ENCODE measurements at regions not wholly inside any gene's neighbourhood (a gene's known extent, or its start where the extent isn't known, plus 50 kb on each side); places are given as distances from the start of the nearest gene placed in this dataset.

DNA sequence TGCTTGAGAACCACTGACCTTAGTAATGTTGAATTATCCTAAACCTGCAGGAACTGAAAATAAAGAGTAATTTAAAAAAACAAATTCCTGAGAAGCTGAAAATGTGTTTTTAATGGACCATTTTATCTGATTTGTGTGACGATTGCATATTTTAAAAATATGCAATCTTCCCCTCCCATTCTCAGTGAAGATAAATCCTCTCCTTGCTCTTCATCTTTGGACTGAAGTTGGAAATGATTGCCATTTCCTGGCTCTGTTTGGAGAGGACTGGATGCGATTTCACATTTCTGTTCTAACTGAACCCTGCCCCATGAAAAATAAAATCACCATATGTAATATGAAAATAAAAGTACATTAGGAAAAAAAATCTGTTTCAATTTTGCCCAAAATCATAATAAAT is 216.3 kb downstream of the SLC6A15 start:
- Histone ChIP-seq H3K27me3 (ENCODE audit: control insufficient read depth in 3 of 3, insufficient read depth in 3 of 3, low read length in 3 of 3) (no peaks in the 10 kb centered on the region), H3K36me3 (ENCODE audit: control insufficient read depth in 3 of 3, insufficient read depth in 3 of 3, low read length in 3 of 3) (no peaks in the 10 kb centered on the region), H3K27ac (ENCODE audit: low read depth, low read length) (no peak overlapping the region), H3K9me3 (ENCODE audit: control insufficient read depth in 3 of 3, low read length in 3 of 3) (no peaks in the 10 kb centered on the region), H3K4me3 (ENCODE audit: low read length in 3 of 3) (no peak overlapping the region), H3K9ac (ENCODE audit: low read depth in 1 of 3, low read length in 3 of 3) (no peak overlapping the region), H3K4me1 (ENCODE audit: control insufficient read depth in 3 of 3, insufficient read depth in 3 of 3, low read length in 3 of 3) (no peaks in the 10 kb centered on the region)

DNA sequence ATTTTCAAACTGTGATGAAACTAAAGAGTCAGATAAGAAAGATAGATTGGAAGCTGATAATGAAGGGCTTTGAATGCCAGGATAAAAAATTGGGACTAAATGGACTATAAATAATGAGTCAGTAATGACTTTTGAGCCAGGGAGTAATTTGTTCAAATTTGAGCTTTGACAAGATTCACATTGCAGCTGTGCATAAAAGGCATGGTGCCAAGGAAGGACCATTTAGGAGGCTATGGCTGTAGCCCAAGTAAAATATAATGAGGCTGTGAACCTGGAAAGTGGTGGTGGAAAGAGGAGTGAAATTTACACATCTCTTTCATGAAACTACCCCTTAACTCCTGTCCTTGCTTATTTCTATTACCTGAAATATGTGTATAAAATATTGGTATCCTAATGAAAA is 218.5 kb downstream of the SLC6A15 start:
- Histone ChIP-seq H3K9ac (ENCODE audit: low read depth in 1 of 3, low read length in 3 of 3) (no peak overlapping the region), H3K4me3 (ENCODE audit: low read length in 3 of 3) (no peak overlapping the region), H3K4me1 (ENCODE audit: control insufficient read depth in 3 of 3, insufficient read depth in 3 of 3, low read length in 3 of 3) (no peaks in the 10 kb centered on the region), H3K9me3 (ENCODE audit: control insufficient read depth in 3 of 3, low read length in 3 of 3) (no peaks in the 10 kb centered on the region), H3K27ac (ENCODE audit: low read depth, low read length) (no peak overlapping the region), H3K27me3 (ENCODE audit: control insufficient read depth in 3 of 3, insufficient read depth in 3 of 3, low read length in 3 of 3) (no peaks in the 10 kb centered on the region), H3K36me3 (ENCODE audit: control insufficient read depth in 3 of 3, insufficient read depth in 3 of 3, low read length in 3 of 3) (no peaks in the 10 kb centered on the region)

GRCh38 chr12:84692071-84692470 is 220.5 kb downstream of the SLC6A15 start:
- no peaks in the 10 kb centered on the region for H3K4me1 ChIP-seq (ENCODE audit: control insufficient read depth in 3 of 3, insufficient read depth in 3 of 3, low read length in 3 of 3)
- no peaks in the 10 kb centered on the region for H3K36me3 ChIP-seq (ENCODE audit: control insufficient read depth in 3 of 3, insufficient read depth in 3 of 3, low read length in 3 of 3)
- H3K27me3 ChIP-seq (ENCODE audit: control insufficient read depth in 3 of 3, insufficient read depth in 3 of 3, low read length in 3 of 3), result no peaks in the 10 kb centered on the region
- H3K9me3 ChIP-seq (ENCODE audit: control insufficient read depth in 3 of 3, low read length in 3 of 3), result no peaks in the 10 kb centered on the region
- no peak overlapping the region for H3K4me3 ChIP-seq (ENCODE audit: low read length in 3 of 3)
- no peak overlapping the region for H3K9ac ChIP-seq (ENCODE audit: low read depth in 1 of 3, low read length in 3 of 3)
- H3K27ac ChIP-seq (ENCODE audit: low read depth, low read length), result no peak overlapping the region

- H3K9me3 ChIP-seq (ENCODE audit: control insufficient read depth in 3 of 3, low read length in 3 of 3), result no peaks in the 10 kb centered on the region
- no peak overlapping the region for H3K9ac ChIP-seq (ENCODE audit: low read depth in 1 of 3, low read length in 3 of 3)
- H3K36me3 ChIP-seq (ENCODE audit: control insufficient read depth in 3 of 3, insufficient read depth in 3 of 3, low read length in 3 of 3), result no peaks in the 10 kb centered on the region
- H3K27me3 ChIP-seq (ENCODE audit: control insufficient read depth in 3 of 3, insufficient read depth in 3 of 3, low read length in 3 of 3), result no peaks in the 10 kb centered on the region
- no peak overlapping the region for H3K4me3 ChIP-seq (ENCODE audit: low read length in 3 of 3)
- H3K27ac ChIP-seq (ENCODE audit: low read depth, low read length), result no peak overlapping the region
- no peaks in the 10 kb centered on the region for H3K4me1 ChIP-seq (ENCODE audit: control insufficient read depth in 3 of 3, insufficient read depth in 3 of 3, low read length in 3 of 3)
Measured at GRCh38 chr12:84691266-84691665, 221.3 kb downstream of the SLC6A15 start.

- Histone ChIP-seq H3K27ac (ENCODE audit: low read depth, low read length) (no peak overlapping the region), H3K9me3 (ENCODE audit: control insufficient read depth in 3 of 3, low read length in 3 of 3) (no peaks in the 10 kb centered on the region), H3K4me3 (ENCODE audit: low read length in 3 of 3) (no peak overlapping the region), H3K4me1 (ENCODE audit: control insufficient read depth in 3 of 3, insufficient read depth in 3 of 3, low read length in 3 of 3) (no peaks in the 10 kb centered on the region), H3K9ac (ENCODE audit: low read depth in 1 of 3, low read length in 3 of 3) (no peak overlapping the region), H3K36me3 (ENCODE audit: control insufficient read depth in 3 of 3, insufficient read depth in 3 of 3, low read length in 3 of 3) (no peaks in the 10 kb centered on the region), H3K27me3 (ENCODE audit: control insufficient read depth in 3 of 3, insufficient read depth in 3 of 3, low read length in 3 of 3) (no peaks in the 10 kb centered on the region)
Measured at GRCh38 chr12:84689638-84690037, 223.0 kb downstream of the SLC6A15 start.

DNA sequence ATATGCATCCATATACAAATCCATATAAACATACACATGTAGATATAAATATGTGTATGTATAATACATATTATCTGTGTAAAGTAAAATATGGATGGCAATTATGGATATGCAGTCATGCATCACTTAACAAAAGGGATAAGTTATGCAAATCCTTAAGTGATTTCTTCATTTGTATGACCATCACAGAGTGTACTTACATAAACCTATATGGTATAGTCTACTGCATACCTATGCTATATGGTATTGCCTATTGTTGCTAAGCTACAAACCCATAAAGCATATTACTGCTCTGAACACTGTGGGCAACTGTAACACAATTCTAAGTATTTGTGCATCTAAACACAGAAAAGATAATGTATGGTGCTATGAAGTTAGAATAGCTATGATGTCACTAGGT is 227.2 kb downstream of the SLC6A15 start:
- H3K36me3 ChIP-seq (ENCODE audit: control insufficient read depth in 3 of 3, insufficient read depth in 3 of 3, low read length in 3 of 3), result no peaks in the 10 kb centered on the region
- no peak overlapping the region for H3K27ac ChIP-seq (ENCODE audit: low read depth, low read length)
- H3K4me3 ChIP-seq (ENCODE audit: low read length in 3 of 3), result no peak overlapping the region
- no peaks in the 10 kb centered on the region for H3K9me3 ChIP-seq (ENCODE audit: control insufficient read depth in 3 of 3, low read length in 3 of 3)
- no peak overlapping the region for H3K9ac ChIP-seq (ENCODE audit: low read depth in 1 of 3, low read length in 3 of 3)
- no peaks in the 10 kb centered on the region for H3K4me1 ChIP-seq (ENCODE audit: control insufficient read depth in 3 of 3, insufficient read depth in 3 of 3, low read length in 3 of 3)
- H3K27me3 ChIP-seq (ENCODE audit: control insufficient read depth in 3 of 3, insufficient read depth in 3 of 3, low read length in 3 of 3), result no peaks in the 10 kb centered on the region

- Histone ChIP-seq H3K9ac (ENCODE audit: low read depth in 1 of 3, low read length in 3 of 3) (no peak overlapping the region), H3K27me3 (ENCODE audit: control insufficient read depth in 3 of 3, insufficient read depth in 3 of 3, low read length in 3 of 3) (no peaks in the 10 kb centered on the region), H3K4me1 (ENCODE audit: control insufficient read depth in 3 of 3, insufficient read depth in 3 of 3, low read length in 3 of 3) (no peaks in the 10 kb centered on the region), H3K9me3 (ENCODE audit: control insufficient read depth in 3 of 3, low read length in 3 of 3) (no peaks in the 10 kb centered on the region), H3K36me3 (ENCODE audit: control insufficient read depth in 3 of 3, insufficient read depth in 3 of 3, low read length in 3 of 3) (no peaks in the 10 kb centered on the region), H3K27ac (ENCODE audit: low read depth, low read length) (no peak overlapping the region), H3K4me3 (ENCODE audit: low read length in 3 of 3) (no peak overlapping the region)
Measured at GRCh38 chr12:84676787-84677186, 235.8 kb downstream of the SLC6A15 start.

DNA sequence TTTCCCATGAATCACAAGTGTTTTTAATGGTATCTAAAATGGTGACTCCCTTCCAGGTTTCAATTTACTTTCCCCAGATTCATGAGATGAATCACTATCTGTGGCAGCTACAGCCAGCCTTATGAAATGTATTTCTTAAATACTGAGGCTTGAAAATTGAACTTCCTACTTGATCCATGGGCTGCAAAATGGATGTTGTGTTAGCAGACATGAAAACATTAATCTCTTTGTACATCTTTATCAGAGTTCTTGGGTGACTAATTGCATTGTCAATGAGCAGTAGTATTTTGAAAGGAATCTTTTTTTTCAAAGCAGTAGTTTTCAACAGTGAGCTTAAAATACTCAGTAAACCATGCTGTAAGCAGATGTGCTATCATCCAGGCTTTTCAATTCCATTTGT is 250.8 kb downstream of the SLC6A15 start:
- Histone ChIP-seq H3K4me1 (ENCODE audit: control insufficient read depth in 3 of 3, insufficient read depth in 3 of 3, low read length in 3 of 3) (no peaks in the 10 kb centered on the region), H3K4me3 (ENCODE audit: low read length in 3 of 3) (no peak overlapping the region), H3K27me3 (ENCODE audit: control insufficient read depth in 3 of 3, insufficient read depth in 3 of 3, low read length in 3 of 3) (no peaks in the 10 kb centered on the region), H3K27ac (ENCODE audit: low read depth, low read length) (no peak overlapping the region), H3K36me3 (ENCODE audit: control insufficient read depth in 3 of 3, insufficient read depth in 3 of 3, low read length in 3 of 3) (no peaks in the 10 kb centered on the region), H3K9ac (ENCODE audit: low read depth in 1 of 3, low read length in 3 of 3) (no peak overlapping the region), H3K9me3 (ENCODE audit: control insufficient read depth in 3 of 3, low read length in 3 of 3) (no peaks in the 10 kb centered on the region)

DNA sequence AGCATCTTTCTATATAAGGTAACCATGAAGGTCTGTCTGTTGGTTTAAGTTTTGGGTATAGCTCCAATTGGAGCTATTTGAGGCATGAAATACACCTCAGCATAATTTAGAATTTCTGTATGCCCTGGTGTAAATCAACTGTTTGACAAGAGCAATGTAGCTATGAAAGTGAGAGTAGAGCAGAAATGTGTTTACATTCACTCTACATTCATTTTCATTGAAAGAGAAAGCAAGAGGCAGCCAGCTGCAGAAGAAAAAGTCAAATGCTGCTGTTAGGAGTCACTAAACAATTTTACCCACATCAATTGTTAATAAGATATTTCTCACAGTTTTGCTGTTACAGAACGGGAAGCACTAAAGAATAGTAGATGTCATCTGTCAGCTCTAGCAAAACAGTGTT is 252.5 kb downstream of the SLC6A15 start:
- no peak overlapping the region for H3K4me3 ChIP-seq (ENCODE audit: low read length in 3 of 3)
- no peaks in the 10 kb centered on the region for H3K9me3 ChIP-seq (ENCODE audit: control insufficient read depth in 3 of 3, low read length in 3 of 3)
- no peaks in the 10 kb centered on the region for H3K4me1 ChIP-seq (ENCODE audit: control insufficient read depth in 3 of 3, insufficient read depth in 3 of 3, low read length in 3 of 3)
- no peak overlapping the region for H3K9ac ChIP-seq (ENCODE audit: low read depth in 1 of 3, low read length in 3 of 3)
- no peaks in the 10 kb centered on the region for H3K36me3 ChIP-seq (ENCODE audit: control insufficient read depth in 3 of 3, insufficient read depth in 3 of 3, low read length in 3 of 3)
- no peaks in the 10 kb centered on the region for H3K27me3 ChIP-seq (ENCODE audit: control insufficient read depth in 3 of 3, insufficient read depth in 3 of 3, low read length in 3 of 3)
- no peak overlapping the region for H3K27ac ChIP-seq (ENCODE audit: low read depth, low read length)

- Histone ChIP-seq H3K36me3 (ENCODE audit: control insufficient read depth in 3 of 3, insufficient read depth in 3 of 3, low read length in 3 of 3) (no peaks in the 10 kb centered on the region), H3K9me3 (ENCODE audit: control insufficient read depth in 3 of 3, low read length in 3 of 3) (no peaks in the 10 kb centered on the region), H3K4me3 (ENCODE audit: low read length in 3 of 3) (no peak overlapping the region), H3K9ac (ENCODE audit: low read depth in 1 of 3, low read length in 3 of 3) (no peak overlapping the region), H3K4me1 (ENCODE audit: control insufficient read depth in 3 of 3, insufficient read depth in 3 of 3, low read length in 3 of 3) (no peaks in the 10 kb centered on the region), H3K27ac (ENCODE audit: low read depth, low read length) (no peak overlapping the region), H3K27me3 (ENCODE audit: control insufficient read depth in 3 of 3, insufficient read depth in 3 of 3, low read length in 3 of 3) (no peaks in the 10 kb centered on the region)
Measured at GRCh38 chr12:84658877-84659276, 253.7 kb downstream of the SLC6A15 start.

DNA sequence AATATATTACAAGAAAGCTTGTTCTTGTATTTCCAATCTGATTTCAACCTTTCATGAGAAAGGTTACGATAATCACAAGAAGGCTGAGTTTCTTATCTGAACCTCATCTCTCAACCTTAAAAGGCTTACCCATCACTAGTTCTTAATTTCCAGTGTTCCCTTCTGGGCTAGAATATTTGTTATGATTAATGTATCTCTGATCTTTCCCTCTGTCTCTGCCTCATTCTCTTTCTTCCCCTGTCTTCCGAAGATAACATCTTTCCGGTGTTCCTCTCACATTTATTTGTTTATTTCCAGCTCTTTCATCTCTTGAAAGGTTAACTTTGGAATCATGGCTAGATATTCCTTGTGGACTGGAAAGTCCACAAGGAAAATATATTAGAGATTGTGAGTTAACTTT is 255.9 kb downstream of the SLC6A15 start:
- Histone ChIP-seq H3K36me3 (ENCODE audit: control insufficient read depth in 3 of 3, insufficient read depth in 3 of 3, low read length in 3 of 3) (no peaks in the 10 kb centered on the region), H3K4me1 (ENCODE audit: control insufficient read depth in 3 of 3, insufficient read depth in 3 of 3, low read length in 3 of 3) (no peaks in the 10 kb centered on the region), H3K9ac (ENCODE audit: low read depth in 1 of 3, low read length in 3 of 3) (no peak overlapping the region)

More for the DNA sequence above, 255.9 kb downstream of the SLC6A15 start:
- H3K9me3 ChIP-seq (ENCODE audit: control insufficient read depth in 3 of 3, low read length in 3 of 3), result no peaks in the 10 kb centered on the region
- no peaks in the 10 kb centered on the region for H3K27me3 ChIP-seq (ENCODE audit: control insufficient read depth in 3 of 3, insufficient read depth in 3 of 3, low read length in 3 of 3)
- H3K27ac ChIP-seq (ENCODE audit: low read depth, low read length), result no peak overlapping the region
- no peak overlapping the region for H3K4me3 ChIP-seq (ENCODE audit: low read length in 3 of 3)
